Hepatocyte (in vitro differentiated cells): ENCODE measurements at regions not wholly inside any gene's neighbourhood (a gene's known extent, or its start where the extent isn't known, plus 50 kb on each side); places are given as distances from the start of the nearest gene placed in this dataset.

Experiments
- EZH2 ChIP-seq: fragments of 200-600 bp; sonication (generic); IDR thresholded peaks from 2 replicates; pipeline ENCODE4 v1.6.1; 2016; ENCODE audit warnings: antibody characterized with exemption, mild to moderate bottlenecking, borderline replicate concordance
- TF ChIP-seq, protein P1 (sequence below): fragments of 200-600 bp; sonication (generic); IDR thresholded peaks from 2 replicates; pipeline ENCODE4 v1.5.1; 2016; ENCODE audit warnings: antibody characterized with exemption, mild to moderate bottlenecking; ENCODE audit not compliant: poor library complexity

DNA sequence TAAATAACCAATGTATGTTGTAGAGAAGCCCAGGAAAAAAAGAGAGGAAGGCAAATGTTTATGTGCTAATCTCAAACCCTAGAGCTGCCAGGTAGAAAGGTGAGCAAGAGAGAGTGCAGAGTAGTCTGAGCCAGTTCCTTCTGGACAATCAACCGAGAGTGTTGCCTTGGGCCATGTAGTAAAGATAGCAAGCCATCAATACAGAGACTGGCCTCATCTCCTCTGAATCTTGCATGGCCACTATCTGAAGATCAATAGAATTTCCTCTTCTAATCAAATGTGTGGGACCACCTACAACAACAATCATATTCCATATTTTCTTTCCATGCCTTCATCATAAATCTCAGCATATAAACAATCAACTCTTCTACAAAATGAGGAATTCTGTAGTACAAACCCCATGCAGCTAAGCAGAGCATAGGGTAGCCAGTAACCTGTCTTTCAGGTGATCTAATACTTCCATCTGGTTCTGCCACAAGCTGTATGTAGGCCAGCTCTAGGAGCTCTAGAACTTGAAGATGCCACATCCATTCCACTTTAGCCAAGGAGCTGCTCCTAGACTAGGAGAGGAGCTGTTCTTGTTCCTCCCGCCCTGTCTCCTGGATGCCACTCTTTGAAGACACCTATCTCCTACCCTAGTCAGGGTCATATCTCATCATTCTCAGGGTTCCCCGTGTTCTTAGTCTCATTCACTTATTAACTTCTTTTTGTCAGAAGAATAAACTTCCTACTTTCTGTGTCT is 75.8 kb upstream of the SLC38A4 start:
- TF ChIP-seq, protein P1, sequence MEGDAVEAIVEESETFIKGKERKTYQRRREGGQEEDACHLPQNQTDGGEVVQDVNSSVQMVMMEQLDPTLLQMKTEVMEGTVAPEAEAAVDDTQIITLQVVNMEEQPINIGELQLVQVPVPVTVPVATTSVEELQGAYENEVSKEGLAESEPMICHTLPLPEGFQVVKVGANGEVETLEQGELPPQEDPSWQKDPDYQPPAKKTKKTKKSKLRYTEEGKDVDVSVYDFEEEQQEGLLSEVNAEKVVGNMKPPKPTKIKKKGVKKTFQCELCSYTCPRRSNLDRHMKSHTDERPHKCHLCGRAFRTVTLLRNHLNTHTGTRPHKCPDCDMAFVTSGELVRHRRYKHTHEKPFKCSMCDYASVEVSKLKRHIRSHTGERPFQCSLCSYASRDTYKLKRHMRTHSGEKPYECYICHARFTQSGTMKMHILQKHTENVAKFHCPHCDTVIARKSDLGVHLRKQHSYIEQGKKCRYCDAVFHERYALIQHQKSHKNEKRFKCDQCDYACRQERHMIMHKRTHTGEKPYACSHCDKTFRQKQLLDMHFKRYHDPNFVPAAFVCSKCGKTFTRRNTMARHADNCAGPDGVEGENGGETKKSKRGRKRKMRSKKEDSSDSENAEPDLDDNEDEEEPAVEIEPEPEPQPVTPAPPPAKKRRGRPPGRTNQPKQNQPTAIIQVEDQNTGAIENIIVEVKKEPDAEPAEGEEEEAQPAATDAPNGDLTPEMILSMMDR: no peak
- no peak for TF ChIP-seq EZH2
